Femur (tissue), 1 donor: ENCODE measurements at regions not wholly inside any gene's neighbourhood (a gene's known extent, or its start where the extent isn't known, plus 50 kb on each side); places are given as distances from the start of the nearest gene placed in this dataset.

Experiments used
- DNase-seq: peaks from one replicate; pipeline ENCODE4 v3.0.0-alpha.2; 2017

GRCh38 chr2:19746611-19747309, 155.0 kb downstream of the TTC32 start:
- peak; percentile 65 for DNase-seq

- DNase-seq, result no peak
Observed at GRCh38 chr2:19746137-19746600, 155.6 kb downstream of the TTC32 start.

GRCh38 chr2:19745318-19746136, 156.3 kb downstream of the TTC32 start:
- DNase-seq, result no peak

- DNase-seq, result no peak
Observed at GRCh38 chr2:19744456-19745199, 157.2 kb downstream of the TTC32 start.

- DNase-seq, result no peak
Observed at GRCh38 chr2:19743641-19744040, 158.1 kb downstream of the TTC32 start.

GRCh38 chr2:19742872-19743271, 158.9 kb downstream of the TTC32 start:
- no peak for DNase-seq

GRCh38 chr2:19739256-19739655, 162.5 kb downstream of the TTC32 start:
- no peak for DNase-seq

- peak; percentile 49 for DNase-seq
Observed at GRCh38 chr2:19738707-19739106, 163.1 kb downstream of the TTC32 start.

GRCh38 chr2:19736191-19736831, 165.5 kb downstream of the TTC32 start:
- DNase-seq, result peak; percentile 39

- DNase-seq, result no peak
Observed at GRCh38 chr2:19733951-19734425, 167.8 kb downstream of the TTC32 start.

GRCh38 chr2:19733390-19733789, 168.4 kb downstream of the TTC32 start:
- DNase-seq, result no peak

GRCh38 chr2:19732255-19732654, 169.5 kb downstream of the TTC32 start:
- DNase-seq, result no peak

GRCh38 chr2:19731515-19731914, 170.3 kb downstream of the TTC32 start:
- DNase-seq, result no peak

GRCh38 chr2:19731037-19731436, 170.7 kb downstream of the TTC32 start:
- DNase-seq, result no peak

- peak; percentile 59 for DNase-seq
Observed at GRCh38 chr2:19728125-19728524, 173.7 kb downstream of the TTC32 start.

- no peak for DNase-seq
Observed at GRCh38 chr2:19725392-19725791, 176.4 kb downstream of the TTC32 start.

GRCh38 chr2:19723021-19723420, 178.8 kb downstream of the TTC32 start:
- no peak for DNase-seq

GRCh38 chr2:19722531-19722971, 179.2 kb downstream of the TTC32 start:
- DNase-seq, result peak; percentile 54

- DNase-seq, result no peak
Observed at GRCh38 chr2:19720306-19720705, 181.5 kb downstream of the TTC32 start.

GRCh38 chr2:19719540-19719939, 182.2 kb downstream of the TTC32 start:
- DNase-seq, result no peak

GRCh38 chr2:19717446-19717845, 184.3 kb downstream of the TTC32 start:
- DNase-seq, result no peak

- no peak for DNase-seq
Observed at GRCh38 chr2:19714926-19715325, 186.9 kb downstream of the TTC32 start.

GRCh38 chr2:19712850-19713249, 188.9 kb downstream of the TTC32 start:
- DNase-seq, result no peak
